ENCODE measurements at regions not wholly inside any gene's neighbourhood (a gene's known extent, or its start where the extent isn't known, plus 50 kb on each side); places are given as distances from the start of the nearest gene placed in this dataset.

DNA sequence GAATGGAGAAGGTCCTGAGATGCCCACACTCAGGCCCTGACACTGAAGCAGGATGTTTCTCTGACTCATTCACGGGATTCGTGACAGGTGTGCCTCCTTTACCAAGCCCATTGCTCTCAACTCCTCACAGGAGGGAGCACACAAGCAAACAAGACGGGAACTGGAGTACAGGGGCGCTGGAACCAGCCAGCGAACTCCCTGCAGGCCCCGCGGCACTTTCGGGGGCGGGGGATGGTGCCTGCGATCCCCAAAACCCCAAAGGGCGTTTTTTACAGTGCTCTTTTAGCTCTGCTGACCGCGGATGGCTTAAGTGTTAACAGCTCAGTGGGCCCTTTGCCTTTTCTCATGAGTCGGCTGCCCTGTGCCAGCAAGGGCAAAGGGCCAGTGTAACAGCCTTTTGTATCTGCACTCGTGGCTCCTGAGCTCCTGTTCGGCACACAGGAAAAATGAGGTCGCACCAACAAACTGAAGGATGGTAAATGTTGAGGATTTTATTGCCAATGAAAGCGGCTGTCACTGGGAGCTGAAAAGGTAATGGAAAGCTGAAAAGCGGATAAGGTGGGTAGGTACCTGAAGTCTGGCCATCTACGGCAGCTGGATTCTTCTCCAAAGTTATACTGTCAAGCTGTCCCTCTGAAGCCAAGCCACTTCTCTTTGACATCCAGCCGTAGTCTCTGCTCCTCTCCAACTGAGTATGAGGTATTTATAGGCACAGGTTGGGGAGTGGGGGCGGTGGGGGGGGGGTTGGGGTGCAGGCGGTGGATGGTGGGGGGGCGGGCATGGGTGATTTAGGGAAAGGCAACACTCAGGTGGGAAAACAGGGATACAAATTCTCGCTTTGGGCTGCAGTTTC is 65.0 kb upstream of the TRPC4 start:
- H3K4me1 Mint-ChIP-seq: no peaks in the 10 kb centered on the region
- H3K27ac Mint-ChIP-seq: no peak overlapping the region
- H3K36me3 Mint-ChIP-seq: no peaks in the 10 kb centered on the region
- H3K4me3 Mint-ChIP-seq: no peak overlapping the region
- H3K27me3 Mint-ChIP-seq: no peaks in the 10 kb centered on the region
- DNase-seq: no peak
- H3K9me3 Mint-ChIP-seq: peaks cover 0 to 2% (median 1%) of the 10 kb centered on the region in 7 donors
- ATAC-seq (ENCODE audit: low read depth in 2 of 2): no peak

GRCh38 chr13:37929308-37929707 is 59.7 kb upstream of the TRPC4 start:
- no peaks in the 10 kb centered on the region for H3K36me3 Mint-ChIP-seq
- no peak overlapping the region for H3K27ac Mint-ChIP-seq
- ATAC-seq (ENCODE audit: low read depth in 2 of 2): no peak
- peaks cover 0 to 2% (median 0%) of the 10 kb centered on the region in 7 donors for H3K9me3 Mint-ChIP-seq
- H3K27me3 Mint-ChIP-seq: no peaks in the 10 kb centered on the region
- no peaks in the 10 kb centered on the region for H3K4me1 Mint-ChIP-seq
- DNase-seq: no peak
- H3K4me3 Mint-ChIP-seq: no peak overlapping the region

- Mint-ChIP-seq H3K27ac (no peak overlapping the region), H3K27me3 (no peaks in the 10 kb centered on the region), H3K4me1 (no peaks in the 10 kb centered on the region), H3K4me3 (no peak overlapping the region), H3K36me3 (no peaks in the 10 kb centered on the region), H3K9me3 (peaks cover 0 to 2% (median 0%) of the 10 kb centered on the region in 7 donors)
- DNase-seq: no peak
- no peak for ATAC-seq (ENCODE audit: low read depth in 2 of 2)
Observed at GRCh38 chr13:37927561-37927960, 58.0 kb upstream of the TRPC4 start.

DNA sequence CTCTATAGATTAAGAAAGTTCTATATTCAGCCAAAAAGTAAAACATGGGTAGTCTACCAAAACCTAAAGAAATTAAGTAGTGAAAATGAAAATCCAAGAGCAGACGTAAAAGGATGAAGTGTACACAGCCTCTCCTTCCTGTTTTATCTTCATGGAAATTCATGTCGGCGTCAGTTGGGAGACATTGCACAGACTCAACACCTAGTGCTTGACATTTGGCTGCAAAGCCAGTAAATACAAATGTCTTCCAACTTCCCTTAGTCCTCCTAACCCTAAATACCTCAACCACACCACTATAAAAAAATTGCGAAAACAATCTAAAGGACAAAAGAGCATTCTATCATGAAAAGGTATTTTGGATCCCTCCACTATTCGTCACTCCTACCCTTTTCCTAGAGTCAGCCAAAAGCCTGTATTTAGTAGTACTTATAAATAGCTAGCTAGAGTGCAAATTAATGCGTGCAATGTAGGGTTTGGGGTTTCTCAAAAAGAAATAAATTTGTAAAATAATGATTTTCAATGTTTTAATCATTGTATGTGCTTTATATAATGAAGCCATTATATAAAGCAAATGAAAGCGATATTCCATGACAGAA is 56.4 kb upstream of the TRPC4 start:
- ATAC-seq (ENCODE audit: low read depth in 2 of 2) (no peak), DNase-seq (no peak)
- no peak overlapping the region for H3K27ac Mint-ChIP-seq
- H3K36me3 Mint-ChIP-seq: no peaks in the 10 kb centered on the region
- no peaks in the 10 kb centered on the region for H3K4me1 Mint-ChIP-seq
- peaks cover 0 to 2% (median 0%) of the 10 kb centered on the region in 7 donors for H3K9me3 Mint-ChIP-seq
- no peaks in the 10 kb centered on the region for H3K27me3 Mint-ChIP-seq
- H3K4me3 Mint-ChIP-seq: no peak overlapping the region

GRCh38 chr13:37923236-37923635 is 53.7 kb upstream of the TRPC4 start:
- H3K27me3 Mint-ChIP-seq: peaks cover 0 to 4% (median 0%) of the 10 kb centered on the region in 3 donors
- H3K36me3 Mint-ChIP-seq: no peaks in the 10 kb centered on the region
- H3K27ac Mint-ChIP-seq: no peak overlapping the region
- H3K4me1 Mint-ChIP-seq: no peaks in the 10 kb centered on the region
- DNase-seq: no peak
- no peak overlapping the region for H3K4me3 Mint-ChIP-seq
- no peak for ATAC-seq (ENCODE audit: low read depth in 2 of 2)
- no peaks in the 10 kb centered on the region for H3K9me3 Mint-ChIP-seq

DNA sequence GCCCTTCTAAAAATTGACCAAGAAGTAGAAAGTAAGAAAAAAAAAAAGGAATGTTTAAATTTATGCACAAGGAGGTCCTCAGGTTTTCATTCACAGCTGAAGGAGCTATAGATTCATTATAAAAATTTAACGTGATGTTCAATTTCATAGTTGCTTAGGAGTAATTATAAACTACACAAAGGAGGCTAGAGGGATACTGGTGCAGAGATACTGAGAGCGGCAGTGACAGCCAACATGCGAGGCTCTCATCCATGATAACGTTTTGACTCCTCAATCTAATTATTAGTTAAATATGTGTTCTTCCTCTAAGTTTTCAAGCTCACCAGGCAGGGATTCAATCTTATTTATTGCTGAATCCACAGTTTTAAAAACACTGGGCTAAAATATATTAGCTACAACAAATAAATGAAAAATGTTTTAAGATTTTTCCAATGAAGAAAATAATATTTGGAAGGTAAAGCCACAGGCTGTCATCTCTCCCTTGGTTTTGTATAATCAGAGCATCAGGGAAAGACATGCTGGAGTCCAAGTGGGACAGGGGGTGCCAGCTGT is 49.8 kb upstream of the TRPC4 start:
- no peak overlapping the region for H3K4me3 Mint-ChIP-seq
- H3K4me1 Mint-ChIP-seq: no peaks in the 10 kb centered on the region
- no peak overlapping the region for H3K27ac Mint-ChIP-seq
- ATAC-seq (ENCODE audit: low read depth in 2 of 2) (no peak), DNase-seq (no peak)
- no peaks in the 10 kb centered on the region for H3K36me3 Mint-ChIP-seq
- H3K9me3 Mint-ChIP-seq: peaks cover 0 to 9% (median 4%) of the 10 kb centered on the region in 7 donors
- H3K27me3 Mint-ChIP-seq: peaks cover 0 to 4% (median 0%) of the 10 kb centered on the region in 3 donors
